ENCODE measurements at regions not wholly inside any gene's neighbourhood (a gene's known extent, or its start where the extent isn't known, plus 50 kb on each side); places are given as distances from the start of the nearest gene placed in this dataset.

GRCh38 chr6:165806126-165806810 lies 143.2 kb upstream of the PDE10A start:
- H3K4me1 ChIP-seq (ENCODE audit: low read length), result no peaks in the 10 kb centered on the region
- no peaks in the 10 kb centered on the region for H3K79me2 ChIP-seq (ENCODE audit: low read length)
- H3K9ac ChIP-seq (ENCODE audit: low read length), result no peak overlapping the region
- no peaks in the 10 kb centered on the region for H3K27me3 ChIP-seq (ENCODE audit: low read length)
- H3K4me2 ChIP-seq (ENCODE audit: low read depth, low read length, poor library complexity, severe bottlenecking), result no peak overlapping the region
- H3K9me3 ChIP-seq (ENCODE audit: low read length), result no peaks in the 10 kb centered on the region
- DNase-seq, result no peak
- H2AFZ ChIP-seq (ENCODE audit: low read length), result no peak overlapping the region
- H3K36me3 ChIP-seq (ENCODE audit: insufficient read depth, low read length), result no peaks in the 10 kb centered on the region
- no peak overlapping the region for H3K27ac ChIP-seq (ENCODE audit: low read length)
- H3K9me2 ChIP-seq (replicated peaks; ENCODE audit: insufficient read depth, low read length), result no peaks in the 10 kb centered on the region
- no peaks in the 10 kb centered on the region for H4K20me1 ChIP-seq (ENCODE audit: insufficient read depth, low read depth, low read length)
- no peak overlapping the region for H3K4me3 ChIP-seq (ENCODE audit: low read length)

GRCh38 chr6:165805636-165806035 lies 142.6 kb upstream of the PDE10A start:
- H2AFZ ChIP-seq (ENCODE audit: low read length), result no peak overlapping the region
- H3K36me3 ChIP-seq (ENCODE audit: insufficient read depth, low read length), result no peaks in the 10 kb centered on the region
- H3K9me2 ChIP-seq (replicated peaks; ENCODE audit: insufficient read depth, low read length), result no peaks in the 10 kb centered on the region

GRCh38 chr6:165805067-165805555 lies 142.1 kb upstream of the PDE10A start:
- no peak overlapping the region for H3K27ac ChIP-seq (ENCODE audit: low read length)
- no peak overlapping the region for H2AFZ ChIP-seq (ENCODE audit: low read length)
- H3K9me2 ChIP-seq (replicated peaks; ENCODE audit: insufficient read depth, low read length), result no peaks in the 10 kb centered on the region
- H3K27me3 ChIP-seq (ENCODE audit: low read length), result no peaks in the 10 kb centered on the region
- no peaks in the 10 kb centered on the region for H4K20me1 ChIP-seq (ENCODE audit: insufficient read depth, low read depth, low read length)
- H3K9me3 ChIP-seq (ENCODE audit: low read length), result no peaks in the 10 kb centered on the region
- H3K9ac ChIP-seq (ENCODE audit: low read length), result no peak overlapping the region
- no peak overlapping the region for H3K4me2 ChIP-seq (ENCODE audit: low read depth, low read length, poor library complexity, severe bottlenecking)
- H3K4me3 ChIP-seq (ENCODE audit: low read length), result no peak overlapping the region
- H3K79me2 ChIP-seq (ENCODE audit: low read length), result no peaks in the 10 kb centered on the region
- H3K36me3 ChIP-seq (ENCODE audit: insufficient read depth, low read length), result no peaks in the 10 kb centered on the region
- no peak for DNase-seq
- H3K4me1 ChIP-seq (ENCODE audit: low read length), result no peaks in the 10 kb centered on the region

More at GRCh38 chr6:165805636-165806035, 142.6 kb upstream of the PDE10A start:
- Histone ChIP-seq H3K79me2 (ENCODE audit: low read length) (no peaks in the 10 kb centered on the region), H3K4me3 (ENCODE audit: low read length) (no peak overlapping the region), H3K27ac (ENCODE audit: low read length) (no peak overlapping the region), H4K20me1 (ENCODE audit: insufficient read depth, low read depth, low read length) (no peaks in the 10 kb centered on the region), H3K27me3 (ENCODE audit: low read length) (no peaks in the 10 kb centered on the region), H3K4me2 (ENCODE audit: low read depth, low read length, poor library complexity, severe bottlenecking) (no peak overlapping the region), H3K9me3 (ENCODE audit: low read length) (no peaks in the 10 kb centered on the region), H3K4me1 (ENCODE audit: low read length) (no peaks in the 10 kb centered on the region), H3K9ac (ENCODE audit: low read length) (no peak overlapping the region)
- DNase-seq, result no peak

- no peak for DNase-seq
Measured at GRCh38 chr6:165804331-165805066, 141.5 kb upstream of the PDE10A start.

GRCh38 chr6:165800337-165800736 lies 137.3 kb upstream of the PDE10A start:
- no peak overlapping the region for H3K4me3 ChIP-seq (ENCODE audit: low read length)
- H3K9me3 ChIP-seq (ENCODE audit: low read length), result no peaks in the 10 kb centered on the region

More at GRCh38 chr6:165804331-165805066, 141.5 kb upstream of the PDE10A start:
- no peak overlapping the region for H3K27ac ChIP-seq (ENCODE audit: low read length)
- H3K79me2 ChIP-seq (ENCODE audit: low read length), result no peaks in the 10 kb centered on the region
- no peak overlapping the region for H3K4me3 ChIP-seq (ENCODE audit: low read length)
- no peaks in the 10 kb centered on the region for H3K4me1 ChIP-seq (ENCODE audit: low read length)
- no peaks in the 10 kb centered on the region for H3K36me3 ChIP-seq (ENCODE audit: insufficient read depth, low read length)
- H3K27me3 ChIP-seq (ENCODE audit: low read length), result no peaks in the 10 kb centered on the region
- no peak overlapping the region for H3K9ac ChIP-seq (ENCODE audit: low read length)
- H3K9me2 ChIP-seq (replicated peaks; ENCODE audit: insufficient read depth, low read length), result no peaks in the 10 kb centered on the region
- H3K4me2 ChIP-seq (ENCODE audit: low read depth, low read length, poor library complexity, severe bottlenecking), result no peak overlapping the region
- H3K9me3 ChIP-seq (ENCODE audit: low read length), result no peaks in the 10 kb centered on the region
- no peak overlapping the region for H2AFZ ChIP-seq (ENCODE audit: low read length)
- H4K20me1 ChIP-seq (ENCODE audit: insufficient read depth, low read depth, low read length), result no peaks in the 10 kb centered on the region

GRCh38 chr6:165799391-165800153 lies 136.5 kb upstream of the PDE10A start:
- Histone ChIP-seq H4K20me1 (ENCODE audit: insufficient read depth, low read depth, low read length) (no peaks in the 10 kb centered on the region), H2AFZ (ENCODE audit: low read length) (no peak overlapping the region), H3K9me3 (ENCODE audit: low read length) (no peaks in the 10 kb centered on the region), H3K4me3 (ENCODE audit: low read length) (no peak overlapping the region), H3K36me3 (ENCODE audit: insufficient read depth, low read length) (no peaks in the 10 kb centered on the region), H3K9ac (ENCODE audit: low read length) (no peak overlapping the region), H3K79me2 (ENCODE audit: low read length) (no peaks in the 10 kb centered on the region), H3K4me2 (ENCODE audit: low read depth, low read length, poor library complexity, severe bottlenecking) (no peak overlapping the region), H3K27ac (ENCODE audit: low read length) (no peak overlapping the region), H3K9me2 (replicated peaks; ENCODE audit: insufficient read depth, low read length) (no peaks in the 10 kb centered on the region), H3K27me3 (ENCODE audit: low read length) (no peaks in the 10 kb centered on the region), H3K4me1 (ENCODE audit: low read length) (no peaks in the 10 kb centered on the region)
- no peak for DNase-seq

More at GRCh38 chr6:165800337-165800736, 137.3 kb upstream of the PDE10A start:
- H3K9ac ChIP-seq (ENCODE audit: low read length), result no peak overlapping the region
- H3K36me3 ChIP-seq (ENCODE audit: insufficient read depth, low read length), result no peaks in the 10 kb centered on the region
- H2AFZ ChIP-seq (ENCODE audit: low read length), result no peak overlapping the region
- H3K27me3 ChIP-seq (ENCODE audit: low read length), result no peaks in the 10 kb centered on the region
- no peak overlapping the region for H3K27ac ChIP-seq (ENCODE audit: low read length)
- no peaks in the 10 kb centered on the region for H4K20me1 ChIP-seq (ENCODE audit: insufficient read depth, low read depth, low read length)
- no peak for DNase-seq
- H3K4me2 ChIP-seq (ENCODE audit: low read depth, low read length, poor library complexity, severe bottlenecking), result no peak overlapping the region
- no peaks in the 10 kb centered on the region for H3K9me2 ChIP-seq (replicated peaks; ENCODE audit: insufficient read depth, low read length)
- no peaks in the 10 kb centered on the region for H3K79me2 ChIP-seq (ENCODE audit: low read length)
- no peaks in the 10 kb centered on the region for H3K4me1 ChIP-seq (ENCODE audit: low read length)

- no peak for DNase-seq
- no peak overlapping the region for H3K4me3 ChIP-seq (ENCODE audit: low read length)
Measured at GRCh38 chr6:165798991-165799390, 135.9 kb upstream of the PDE10A start.

GRCh38 chr6:165794179-165794601 lies 131.1 kb upstream of the PDE10A start:
- Histone ChIP-seq H3K27ac (ENCODE audit: low read length) (no peak overlapping the region), H3K9ac (ENCODE audit: low read length) (no peak overlapping the region), H3K36me3 (ENCODE audit: insufficient read depth, low read length) (no peaks in the 10 kb centered on the region), H3K9me2 (replicated peaks; ENCODE audit: insufficient read depth, low read length) (no peaks in the 10 kb centered on the region), H3K27me3 (ENCODE audit: low read length) (no peaks in the 10 kb centered on the region), H3K79me2 (ENCODE audit: low read length) (no peaks in the 10 kb centered on the region), H2AFZ (ENCODE audit: low read length) (no peak overlapping the region), H3K4me3 (ENCODE audit: low read length) (no peak overlapping the region), H3K4me1 (ENCODE audit: low read length) (peaks cover 5% of the 10 kb centered on the region; the same call in 1 of the 2 replicates), H4K20me1 (ENCODE audit: insufficient read depth, low read depth, low read length) (no peaks in the 10 kb centered on the region), H3K4me2 (ENCODE audit: low read depth, low read length, poor library complexity, severe bottlenecking) (no peak overlapping the region), H3K9me3 (ENCODE audit: low read length) (no peaks in the 10 kb centered on the region)
- DNase-seq, result no peak

More at GRCh38 chr6:165798991-165799390, 135.9 kb upstream of the PDE10A start:
- H3K79me2 ChIP-seq (ENCODE audit: low read length), result no peaks in the 10 kb centered on the region
- H3K4me1 ChIP-seq (ENCODE audit: low read length), result no peaks in the 10 kb centered on the region
- no peak overlapping the region for H3K4me2 ChIP-seq (ENCODE audit: low read depth, low read length, poor library complexity, severe bottlenecking)
- H3K9ac ChIP-seq (ENCODE audit: low read length), result no peak overlapping the region
- H4K20me1 ChIP-seq (ENCODE audit: insufficient read depth, low read depth, low read length), result no peaks in the 10 kb centered on the region
- no peaks in the 10 kb centered on the region for H3K27me3 ChIP-seq (ENCODE audit: low read length)
- no peak overlapping the region for H3K27ac ChIP-seq (ENCODE audit: low read length)
- H3K9me3 ChIP-seq (ENCODE audit: low read length), result no peaks in the 10 kb centered on the region
- no peaks in the 10 kb centered on the region for H3K9me2 ChIP-seq (replicated peaks; ENCODE audit: insufficient read depth, low read length)
- H3K36me3 ChIP-seq (ENCODE audit: insufficient read depth, low read length), result no peaks in the 10 kb centered on the region
- no peak overlapping the region for H2AFZ ChIP-seq (ENCODE audit: low read length)
